Upper lobe of right lung (tissue), 1 donor: ENCODE measurements at regions not wholly inside any gene's neighbourhood (a gene's known extent, or its start where the extent isn't known, plus 50 kb on each side); places are given as distances from the start of the nearest gene placed in this dataset.

ENCODE experiments used
- ATAC-seq: fragments of 200-7000 bp; cut with Tn5 transposase; one replicate; pipeline ENCODE4 v1.9.1; 2020; ENCODE audit warnings: mild to moderate bottlenecking, moderate library complexity
- DNase-seq: peaks from one replicate; pipeline ENCODE4 v3.0.0-alpha.2; 2020
- H3K27ac ChIP-seq: fragments of 200-600 bp; one replicate; pipeline ENCODE4 v1.8.0; 2022
- H3K27me3 ChIP-seq: fragments of 200-600 bp; one replicate; pipeline ENCODE4 v1.8.0; 2022; ENCODE audit warnings: mild to moderate bottlenecking
- H3K36me3 ChIP-seq: fragments of 200-600 bp; one replicate; pipeline ENCODE4 v1.8.0; 2022
- H3K4me1 ChIP-seq: fragments of 200-600 bp; one replicate; pipeline ENCODE4 v1.8.0; 2022
- H3K4me3 ChIP-seq: fragments of 200-600 bp; one replicate; pipeline ENCODE4 v1.8.0; 2022; ENCODE audit warnings: mild to moderate bottlenecking
- H3K9me3 ChIP-seq: fragments of 200-600 bp; one replicate; pipeline ENCODE4 v1.8.0; 2022
- intact Hi-C: fragments of 100-400 bp; cut with DNase I; formaldehyde crosslinking; loops from one replicate; pipeline ENCODE4 v1.11.0; 2022
- TF ChIP-seq, protein P1 (sequence below): fragments of 200-600 bp; IDR thresholded peaks from one replicate; pipeline ENCODE4 v1.8.0; 2022; ENCODE audit warnings: antibody characterized with exemption
- donor health status: DM: no; HTN: yes; CAD: no; lungs with severe emphysema.

DNA sequence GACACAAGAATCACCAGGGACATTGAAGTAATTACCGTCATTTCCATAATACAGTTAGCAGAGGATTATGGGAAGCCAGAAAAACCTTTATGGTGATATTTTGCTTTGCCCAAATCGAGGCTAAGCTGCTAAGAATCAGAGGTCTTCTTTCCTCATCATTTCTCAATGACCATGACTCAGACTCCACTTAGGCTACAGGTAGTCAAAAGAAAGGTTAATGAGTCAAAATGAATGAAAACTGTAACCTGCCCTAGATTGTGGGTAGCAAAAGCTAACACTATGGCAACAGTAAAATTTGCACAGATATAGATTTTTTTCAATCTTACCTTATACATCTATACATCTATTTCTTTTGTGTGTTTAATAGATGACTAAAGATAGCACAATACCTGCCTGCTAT, 185.8 kb downstream of the CARTPT start:
- intact Hi-C loops = no loop called here
- Histone ChIP-seq H3K4me3 (no peak overlapping the region), H3K36me3 (no peaks in the 10 kb centered on the region), H3K27me3 (no peaks in the 10 kb centered on the region), H3K9me3 (no peaks in the 10 kb centered on the region), H3K27ac (no peak overlapping the region), H3K4me1 (no peaks in the 10 kb centered on the region)
- TF ChIP-seq, protein P1, sequence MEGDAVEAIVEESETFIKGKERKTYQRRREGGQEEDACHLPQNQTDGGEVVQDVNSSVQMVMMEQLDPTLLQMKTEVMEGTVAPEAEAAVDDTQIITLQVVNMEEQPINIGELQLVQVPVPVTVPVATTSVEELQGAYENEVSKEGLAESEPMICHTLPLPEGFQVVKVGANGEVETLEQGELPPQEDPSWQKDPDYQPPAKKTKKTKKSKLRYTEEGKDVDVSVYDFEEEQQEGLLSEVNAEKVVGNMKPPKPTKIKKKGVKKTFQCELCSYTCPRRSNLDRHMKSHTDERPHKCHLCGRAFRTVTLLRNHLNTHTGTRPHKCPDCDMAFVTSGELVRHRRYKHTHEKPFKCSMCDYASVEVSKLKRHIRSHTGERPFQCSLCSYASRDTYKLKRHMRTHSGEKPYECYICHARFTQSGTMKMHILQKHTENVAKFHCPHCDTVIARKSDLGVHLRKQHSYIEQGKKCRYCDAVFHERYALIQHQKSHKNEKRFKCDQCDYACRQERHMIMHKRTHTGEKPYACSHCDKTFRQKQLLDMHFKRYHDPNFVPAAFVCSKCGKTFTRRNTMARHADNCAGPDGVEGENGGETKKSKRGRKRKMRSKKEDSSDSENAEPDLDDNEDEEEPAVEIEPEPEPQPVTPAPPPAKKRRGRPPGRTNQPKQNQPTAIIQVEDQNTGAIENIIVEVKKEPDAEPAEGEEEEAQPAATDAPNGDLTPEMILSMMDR = no peak
- no peak for DNase-seq
- ATAC-seq = no peak

DNA sequence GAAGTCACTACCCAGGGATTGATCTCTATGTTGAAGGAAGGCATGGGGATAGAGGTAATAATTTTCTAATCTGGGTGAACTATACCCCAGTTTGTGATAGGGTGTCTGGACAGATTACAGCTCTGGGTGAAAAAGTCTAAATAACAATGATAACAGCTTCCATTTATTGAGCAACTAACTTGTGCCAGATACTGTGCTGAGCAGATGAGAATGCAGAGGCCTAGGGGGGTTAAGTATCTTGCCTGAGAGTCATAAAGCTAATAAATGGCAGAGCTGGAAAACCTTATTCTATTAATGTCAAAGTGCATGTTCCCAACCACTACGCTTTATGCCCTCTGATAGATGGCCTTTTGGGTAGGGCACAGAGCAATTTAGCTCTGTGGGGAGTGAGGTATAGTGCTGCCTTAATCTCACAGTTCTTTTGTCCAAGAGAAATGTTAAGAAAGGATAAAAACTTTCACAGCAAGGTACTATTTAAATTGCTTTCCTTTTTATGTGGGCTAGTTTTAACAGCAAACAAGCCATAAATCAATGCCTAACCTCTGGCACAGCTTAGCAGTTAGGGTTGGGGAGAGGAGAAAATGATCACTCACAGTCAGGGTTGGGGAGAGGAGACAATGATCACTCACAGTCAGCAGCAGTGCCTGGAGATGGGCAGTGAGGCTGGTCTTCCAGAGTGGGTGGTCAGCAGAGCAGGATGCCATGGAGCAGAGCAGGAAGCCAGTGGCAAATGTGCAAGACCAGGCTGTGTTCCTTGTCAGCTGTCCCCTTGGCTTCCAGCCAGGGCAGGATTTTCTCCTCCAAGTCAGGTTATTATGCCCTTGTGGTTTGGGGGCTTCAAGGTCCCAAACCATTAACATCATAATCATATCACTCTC, 187.0 kb downstream of the CARTPT start:
- intact Hi-C loops = no loop called here
- Histone ChIP-seq H3K4me3 (no peak overlapping the region), H3K9me3 (no peaks in the 10 kb centered on the region), H3K36me3 (no peaks in the 10 kb centered on the region), H3K27me3 (no peaks in the 10 kb centered on the region), H3K4me1 (no peaks in the 10 kb centered on the region), H3K27ac (no peak overlapping the region)
- no peak for ATAC-seq
- TF ChIP-seq, protein P1 = no peak
- DNase-seq = no peak

DNA sequence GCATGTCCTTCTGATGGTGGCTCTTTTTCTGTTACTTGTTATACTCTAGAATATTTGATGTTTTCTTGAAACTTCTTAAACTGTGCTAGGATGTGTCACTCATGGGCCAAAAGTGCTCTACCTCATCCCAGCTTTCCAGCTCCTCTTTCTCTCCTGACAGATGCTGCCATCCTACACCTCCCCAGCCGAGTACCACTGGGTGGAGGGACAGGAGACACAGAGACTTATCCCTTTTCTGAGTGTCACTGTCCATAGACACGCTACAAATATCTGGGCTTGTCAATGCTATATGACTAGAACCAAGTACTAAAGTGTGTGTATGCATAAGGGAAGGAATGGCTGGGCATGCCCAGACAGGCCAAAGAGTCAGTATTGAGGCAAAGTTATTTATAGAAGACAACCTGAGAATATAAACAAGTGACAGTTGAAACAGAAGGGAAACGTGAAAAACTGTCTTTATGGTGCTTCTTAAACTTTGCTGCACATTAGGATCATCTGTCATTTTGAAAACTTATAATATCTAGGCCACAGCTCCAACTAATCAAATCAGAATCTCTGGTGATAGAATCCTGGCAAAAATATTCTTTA, 188.0 kb downstream of the CARTPT start:
- Histone ChIP-seq H3K27ac (no peak overlapping the region), H3K36me3 (no peaks in the 10 kb centered on the region), H3K4me3 (no peak overlapping the region), H3K4me1 (no peaks in the 10 kb centered on the region), H3K9me3 (no peaks in the 10 kb centered on the region), H3K27me3 (no peaks in the 10 kb centered on the region)
- no peak for DNase-seq
- no peak for ATAC-seq
- intact Hi-C loops = no loop called here
- TF ChIP-seq, protein P1 = no peak

DNA sequence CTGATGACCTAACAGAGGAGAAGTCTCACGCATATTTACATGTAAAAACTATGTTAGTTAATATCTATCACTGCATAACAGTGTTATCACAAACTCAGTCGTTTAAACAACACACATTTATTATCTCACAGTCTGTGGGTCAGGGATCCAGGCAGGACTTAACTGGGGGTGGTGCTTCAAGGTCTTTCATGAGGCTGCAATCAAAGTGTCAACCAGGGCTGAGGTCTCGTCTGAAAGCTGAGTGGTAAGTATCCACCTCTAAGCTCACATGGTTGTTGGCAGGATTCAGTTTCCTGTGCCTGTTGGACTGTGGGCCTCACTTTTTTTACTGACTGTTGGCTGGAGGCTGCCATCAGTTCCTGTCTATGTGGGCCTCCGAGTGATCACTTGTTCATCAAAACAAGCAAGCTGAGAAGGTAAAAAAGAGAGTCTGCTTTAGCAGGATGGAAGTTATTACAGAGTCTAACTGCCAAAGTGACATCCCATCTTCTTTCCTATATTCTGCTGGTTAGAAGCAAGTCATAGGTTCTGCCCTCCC, 188.6 kb downstream of the CARTPT start:
- no peaks in the 10 kb centered on the region for H3K9me3 ChIP-seq
- H3K4me1 ChIP-seq = no peaks in the 10 kb centered on the region
- no peak overlapping the region for H3K4me3 ChIP-seq
- intact Hi-C loops = no loop called here
- no peaks in the 10 kb centered on the region for H3K36me3 ChIP-seq
- no peak for DNase-seq
- H3K27me3 ChIP-seq = no peaks in the 10 kb centered on the region
- TF ChIP-seq, protein P1 = no peak
- ATAC-seq = no peak
- H3K27ac ChIP-seq = no peak overlapping the region

DNA sequence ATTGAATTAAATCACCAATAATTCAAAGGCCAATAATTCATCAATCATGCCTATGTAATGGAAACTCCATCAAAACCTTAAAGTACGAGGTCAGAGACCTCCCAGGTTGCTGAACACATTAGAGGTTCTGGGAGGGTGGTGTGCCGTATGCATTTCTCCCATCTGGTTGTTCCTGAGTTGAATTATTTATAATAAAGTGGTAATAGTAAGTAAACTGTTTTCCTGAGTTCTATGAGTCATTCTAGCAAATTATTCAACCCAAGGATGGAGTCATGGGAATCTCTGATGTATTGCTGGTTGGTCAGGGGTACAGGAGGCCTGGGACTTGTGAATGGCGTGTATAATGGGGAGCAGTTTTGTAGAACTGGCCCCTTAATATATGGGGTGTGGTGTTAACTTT, 191.7 kb downstream of the CARTPT start:
- ATAC-seq = no peak
- no peak overlapping the region for H3K27ac ChIP-seq
- no peak for DNase-seq
- TF ChIP-seq, protein P1 = no peak
- no peak overlapping the region for H3K4me3 ChIP-seq
- no peaks in the 10 kb centered on the region for H3K36me3 ChIP-seq
- intact Hi-C loops = no loop called here
- no peaks in the 10 kb centered on the region for H3K9me3 ChIP-seq
- no peaks in the 10 kb centered on the region for H3K27me3 ChIP-seq
- no peaks in the 10 kb centered on the region for H3K4me1 ChIP-seq
